SK-N-MC (cell line): ENCODE measurements at regions not wholly inside any gene's neighbourhood (a gene's known extent, or its start where the extent isn't known, plus 50 kb on each side); places are given as distances from the start of the nearest gene placed in this dataset.

Experiments used
- EZH2 ChIP-seq: fragments of 200-600 bp; sonication (generic); IDR thresholded peaks from one replicate; pipeline ENCODE4 v1.6.1; 2017; ENCODE audit warnings: antibody characterized with exemption
- POLR2AphosphoS5 ChIP-seq: IDR thresholded peaks from 2 replicates; pipeline ENCODE4 v1.6.1; 2012; ENCODE audit warnings: mild to moderate bottlenecking, low read depth, low read length, borderline replicate concordance

DNA sequence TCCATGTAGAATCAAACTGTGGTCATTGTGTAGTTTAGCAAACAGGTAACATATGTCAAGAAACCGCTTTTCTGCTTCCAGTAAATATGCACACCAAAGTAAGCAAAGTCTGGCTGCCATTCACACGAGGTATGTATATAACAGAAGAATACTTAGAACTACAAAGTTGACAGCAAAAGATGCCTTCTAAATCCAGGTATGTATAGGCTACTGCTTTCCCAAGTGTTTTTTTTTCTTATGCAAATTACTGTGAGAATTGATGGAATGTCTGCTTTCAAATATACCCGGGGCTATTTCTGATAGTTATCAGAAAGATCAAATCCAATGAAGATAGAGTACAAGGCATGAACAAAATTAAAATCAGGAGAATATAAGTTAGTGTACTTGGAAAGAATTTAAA is 229.2 kb downstream of the HACE1 start:
- TF ChIP-seq POLR2AphosphoS5 (no peak), EZH2 (no peak)
